Adrenal gland (tissue), 5 donors: ENCODE measurements at regions not wholly inside any gene's neighbourhood (a gene's known extent, or its start where the extent isn't known, plus 50 kb on each side); places are given as distances from the start of the nearest gene placed in this dataset.

Source experiments
- POLR2A ChIP-seq, 2 donors: fragments of 450-650 bp; IDR thresholded peaks; one replicate each; pipeline ENCODE4 v1.6.1; 2017; ENCODE audit warnings: antibody characterized with exemption in 2 of 2, mild to moderate bottlenecking in 2 of 2, moderate library complexity in 1 of 2
- TF ChIP-seq, protein P1 (sequence below), 6 experiments: fragments of 450-650 bp in 4 of 6; fragments of 200-600 bp in 2 of 6; sonication (generic) in 1 of 6; IDR thresholded peaks; 1 replicate in 5 of 6; 2 replicates in 1 of 6; pipeline versions ENCODE4 v1.5.1 to v1.8.0; 2016 to 2021; ENCODE audit warnings: antibody characterized with exemption in 6 of 6, mild to moderate bottlenecking in 2 of 6, moderate library complexity in 1 of 6
- donor health status: DM: no; HTN: no; CAD: no.

GRCh38 chr11:27842290-27842689 lies 142.0 kb upstream of the BDNF start:
- TF ChIP-seq, protein P1, sequence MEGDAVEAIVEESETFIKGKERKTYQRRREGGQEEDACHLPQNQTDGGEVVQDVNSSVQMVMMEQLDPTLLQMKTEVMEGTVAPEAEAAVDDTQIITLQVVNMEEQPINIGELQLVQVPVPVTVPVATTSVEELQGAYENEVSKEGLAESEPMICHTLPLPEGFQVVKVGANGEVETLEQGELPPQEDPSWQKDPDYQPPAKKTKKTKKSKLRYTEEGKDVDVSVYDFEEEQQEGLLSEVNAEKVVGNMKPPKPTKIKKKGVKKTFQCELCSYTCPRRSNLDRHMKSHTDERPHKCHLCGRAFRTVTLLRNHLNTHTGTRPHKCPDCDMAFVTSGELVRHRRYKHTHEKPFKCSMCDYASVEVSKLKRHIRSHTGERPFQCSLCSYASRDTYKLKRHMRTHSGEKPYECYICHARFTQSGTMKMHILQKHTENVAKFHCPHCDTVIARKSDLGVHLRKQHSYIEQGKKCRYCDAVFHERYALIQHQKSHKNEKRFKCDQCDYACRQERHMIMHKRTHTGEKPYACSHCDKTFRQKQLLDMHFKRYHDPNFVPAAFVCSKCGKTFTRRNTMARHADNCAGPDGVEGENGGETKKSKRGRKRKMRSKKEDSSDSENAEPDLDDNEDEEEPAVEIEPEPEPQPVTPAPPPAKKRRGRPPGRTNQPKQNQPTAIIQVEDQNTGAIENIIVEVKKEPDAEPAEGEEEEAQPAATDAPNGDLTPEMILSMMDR (IDR thresholded peaks at IDR 0.05), result no peak
- no peak for TF ChIP-seq POLR2A (IDR thresholded peaks at IDR 0.05)
